PC-3 (cell line): ENCODE measurements at regions not wholly inside any gene's neighbourhood (a gene's known extent, or its start where the extent isn't known, plus 50 kb on each side); places are given as distances from the start of the nearest gene placed in this dataset.

ENCODE experiments used
- ATAC-seq: fragments of 200-7000 bp; cut with Tn5 transposase; 2 replicates; pipeline ENCODE4 v1.9.1; 2020; ENCODE audit warnings: mild to moderate bottlenecking, moderate library complexity
- BruUV-seq: library from RNA; stranded (reverse); fragments of 400-500 nt; replicated peaks from 2 replicates; lab custom pipeline; 2021; lab: Mats Ljungman, UMichigan
- CTCF ChIA-PET: fragments of 300-600 bp; sonication (Branson Sonifier 250); formaldehyde crosslinking; loops from one replicate; lab custom pipeline; 2022; ENCODE audit warnings: antibody characterized with exemption; lab: Charles Lee
- POLR2A ChIA-PET: fragments of 300-600 bp; sonication (Branson Sonifier 250); formaldehyde crosslinking; loops from one replicate; lab custom pipeline; 2022; ENCODE audit warnings: antibody characterized with exemption; ENCODE audit not compliant: unreplicated experiment; lab: Charles Lee
- DNase-seq: peaks from one replicate; pipeline ENCODE4 v3.0.0-alpha.2; 2015
- H2AFZ ChIP-seq: fragments of 300-600 bp; sonication (generic); 2 replicates; pipeline ENCODE4 v1.6.0; 2016; ENCODE audit warnings: antibody characterized with exemption, low read length
- H3F3A ChIP-seq: fragments of 300-600 bp; sonication (generic); one replicate; pipeline ENCODE4 v1.6.0; 2017; ENCODE audit warnings: antibody characterized with exemption, low read length, control low read depth, mild to moderate bottlenecking; ENCODE audit not compliant: unreplicated experiment
- H3K27ac ChIP-seq: fragments of 300-600 bp; sonication (generic); 2 replicates; pipeline ENCODE4 v1.5.1; 2016; ENCODE audit warnings: mild to moderate bottlenecking, low read length
- H3K27me3 ChIP-seq: fragments of 300-600 bp; sonication (generic); 2 replicates; pipeline ENCODE4 v1.6.1; 2016; ENCODE audit warnings: low read length, mixed read lengths
- H3K36me3 ChIP-seq: fragments of 300-600 bp; sonication (generic); 2 replicates; pipeline ENCODE4 v1.6.1; 2016; ENCODE audit warnings: low read depth, mixed run types, low read length, mixed read lengths
- H3K4me1 ChIP-seq: fragments of 300-600 bp; sonication (generic); 2 replicates; pipeline ENCODE4 v1.5.1; 2016; ENCODE audit warnings: low read length; ENCODE audit not compliant: insufficient read depth
- H3K4me2 ChIP-seq: fragments of 300-600 bp; sonication (generic); 2 replicates; pipeline ENCODE4 v1.6.0; 2016; ENCODE audit warnings: low read length
- H3K4me3 ChIP-seq: fragments of 300-600 bp; sonication (generic); 2 replicates; pipeline ENCODE4 v1.5.1; 2016; ENCODE audit warnings: mild to moderate bottlenecking, low read length, mixed read lengths
- H3K79me2 ChIP-seq: fragments of 300-600 bp; sonication (generic); 2 replicates; pipeline ENCODE4 v1.6.1; 2017; ENCODE audit warnings: low read length, mixed read lengths
- H3K9ac ChIP-seq: fragments of 300-600 bp; sonication (generic); 2 replicates; pipeline ENCODE4 v1.6.0; 2016; ENCODE audit warnings: mild to moderate bottlenecking, low read length
- H3K9me2 ChIP-seq: fragments of 300-600 bp; sonication (generic); replicated peaks from 2 replicates; pipeline ENCODE4 v1.6.1; 2016; ENCODE audit warnings: mixed run types, low read length, mixed read lengths
- H3K9me3 ChIP-seq: fragments of 300-600 bp; sonication (generic); 2 replicates; pipeline ENCODE4 v1.6.1; 2016; ENCODE audit warnings: low read length, mixed read lengths
- H4K20me1 ChIP-seq: fragments of 300-600 bp; sonication (generic); 2 replicates; pipeline ENCODE4 v1.6.1; 2016; ENCODE audit warnings: low read length, mixed read lengths
- EZH2 ChIP-seq: fragments of 300-600 bp; sonication (generic); IDR thresholded peaks from one replicate; pipeline ENCODE4 v1.6.1; 2017; ENCODE audit warnings: antibody characterized with exemption, mild to moderate bottlenecking, low read length; ENCODE audit not compliant: unreplicated experiment
- EZH2phosphoT487 ChIP-seq: fragments of 300-600 bp; sonication (generic); IDR thresholded peaks from 2 replicates; pipeline ENCODE4 v1.6.1; 2018; ENCODE audit warnings: mild to moderate bottlenecking, antibody characterized with exemption, low read length, borderline replicate concordance
- intact Hi-C: fragments of 100-400 bp; cut with micrococcal nuclease; formaldehyde crosslinking; loops from 2 replicates; pipeline ENCODE4 v1.9.0; 2023
- TF ChIP-seq, protein P1 (sequence below): fragments of 300-600 bp; sonication (generic); conservative IDR thresholded peaks from 2 replicates; pipeline ENCODE4 v1.5.1; 2017; ENCODE audit warnings: antibody characterized with exemption, low read depth, mild to moderate bottlenecking, low read length

DNA sequence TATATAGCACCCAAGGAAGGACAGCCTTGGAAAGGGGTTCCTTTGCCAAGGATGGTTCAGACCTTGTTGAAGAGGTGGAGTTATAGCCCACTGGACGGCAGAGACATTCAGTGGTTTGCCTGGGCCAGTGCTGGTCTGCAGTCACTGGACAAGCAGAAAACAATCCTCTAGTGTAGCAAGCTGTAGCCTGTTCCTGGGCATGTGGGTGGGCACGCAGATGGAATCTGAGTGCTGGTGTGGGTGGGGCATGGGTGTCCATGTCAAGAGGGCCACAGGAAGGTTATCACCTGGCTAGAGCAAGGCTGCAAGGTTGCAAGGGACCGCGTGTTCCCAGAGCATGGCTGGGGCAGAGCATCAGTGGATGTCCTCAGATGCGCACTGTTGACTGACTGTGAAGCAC lies 244.7 kb downstream of the PTPRU start:
- no peak for DNase-seq

DNA sequence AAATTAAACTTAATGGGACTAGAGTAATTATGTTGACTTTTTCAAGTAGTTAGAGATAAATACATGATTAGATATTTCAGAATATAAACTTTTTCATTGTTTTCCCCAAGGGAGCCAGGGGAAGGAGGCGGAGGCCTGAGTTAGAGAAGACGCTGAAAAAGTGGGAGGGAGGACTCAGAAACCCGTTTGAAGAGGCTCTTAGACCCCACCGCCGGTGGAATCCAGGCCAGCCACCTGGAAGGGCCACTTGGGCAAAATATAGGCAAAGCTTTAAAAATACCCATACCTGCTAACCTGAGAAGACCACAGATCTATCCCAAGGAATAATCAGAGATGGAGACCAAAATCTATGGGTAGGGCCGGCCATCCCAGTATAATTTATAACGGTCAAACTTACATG lies 242.6 kb downstream of the PTPRU start:
- ATAC-seq (no peak), DNase-seq (no peak)
- Histone ChIP-seq H3F3A (no peaks in the 10 kb centered on the region), H3K4me1 (no peaks in the 10 kb centered on the region), H3K4me3 (no peak overlapping the region), H3K27me3 (peaks cover 64% of the 10 kb centered on the region), H3K36me3 (no peaks in the 10 kb centered on the region), H3K79me2 (no peaks in the 10 kb centered on the region), H2AFZ (no peak overlapping the region), H3K9me2 (no peaks in the 10 kb centered on the region), H3K9ac (no peak overlapping the region), H3K4me2 (no peak overlapping the region), H3K27ac (no peak overlapping the region), H4K20me1 (no peaks in the 10 kb centered on the region), H3K9me3 (no peaks in the 10 kb centered on the region)
- intact Hi-C loops: no loop called here
- POLR2A ChIA-PET: no interaction called here
- CTCF ChIA-PET: no interaction called here
- no TSS peak for BruUV-seq
- TF ChIP-seq, protein P1, sequence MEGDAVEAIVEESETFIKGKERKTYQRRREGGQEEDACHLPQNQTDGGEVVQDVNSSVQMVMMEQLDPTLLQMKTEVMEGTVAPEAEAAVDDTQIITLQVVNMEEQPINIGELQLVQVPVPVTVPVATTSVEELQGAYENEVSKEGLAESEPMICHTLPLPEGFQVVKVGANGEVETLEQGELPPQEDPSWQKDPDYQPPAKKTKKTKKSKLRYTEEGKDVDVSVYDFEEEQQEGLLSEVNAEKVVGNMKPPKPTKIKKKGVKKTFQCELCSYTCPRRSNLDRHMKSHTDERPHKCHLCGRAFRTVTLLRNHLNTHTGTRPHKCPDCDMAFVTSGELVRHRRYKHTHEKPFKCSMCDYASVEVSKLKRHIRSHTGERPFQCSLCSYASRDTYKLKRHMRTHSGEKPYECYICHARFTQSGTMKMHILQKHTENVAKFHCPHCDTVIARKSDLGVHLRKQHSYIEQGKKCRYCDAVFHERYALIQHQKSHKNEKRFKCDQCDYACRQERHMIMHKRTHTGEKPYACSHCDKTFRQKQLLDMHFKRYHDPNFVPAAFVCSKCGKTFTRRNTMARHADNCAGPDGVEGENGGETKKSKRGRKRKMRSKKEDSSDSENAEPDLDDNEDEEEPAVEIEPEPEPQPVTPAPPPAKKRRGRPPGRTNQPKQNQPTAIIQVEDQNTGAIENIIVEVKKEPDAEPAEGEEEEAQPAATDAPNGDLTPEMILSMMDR: no peak
- TF ChIP-seq EZH2 (no peak), EZH2phosphoT487 (no peak)

More for the DNA sequence above, 244.7 kb downstream of the PTPRU start:
- Histone ChIP-seq H3F3A (no peaks in the 10 kb centered on the region), H4K20me1 (no peaks in the 10 kb centered on the region), H3K27ac (no peak overlapping the region), H3K9me3 (no peaks in the 10 kb centered on the region), H3K27me3 (peaks cover 42% of the 10 kb centered on the region), H3K79me2 (no peaks in the 10 kb centered on the region), H3K36me3 (no peaks in the 10 kb centered on the region), H3K9me2 (no peaks in the 10 kb centered on the region), H3K9ac (no peak overlapping the region), H3K4me2 (no peak overlapping the region), H2AFZ (no peak overlapping the region), H3K4me3 (no peak overlapping the region), H3K4me1 (no peaks in the 10 kb centered on the region)
- no TSS peak for BruUV-seq
- CTCF ChIA-PET: no interaction called here
- TF ChIP-seq, protein P1: no peak
- TF ChIP-seq EZH2 (no peak), EZH2phosphoT487 (no peak)
- ATAC-seq: no peak
- intact Hi-C loops: no loop called here
- POLR2A ChIA-PET: no interaction called here

DNA sequence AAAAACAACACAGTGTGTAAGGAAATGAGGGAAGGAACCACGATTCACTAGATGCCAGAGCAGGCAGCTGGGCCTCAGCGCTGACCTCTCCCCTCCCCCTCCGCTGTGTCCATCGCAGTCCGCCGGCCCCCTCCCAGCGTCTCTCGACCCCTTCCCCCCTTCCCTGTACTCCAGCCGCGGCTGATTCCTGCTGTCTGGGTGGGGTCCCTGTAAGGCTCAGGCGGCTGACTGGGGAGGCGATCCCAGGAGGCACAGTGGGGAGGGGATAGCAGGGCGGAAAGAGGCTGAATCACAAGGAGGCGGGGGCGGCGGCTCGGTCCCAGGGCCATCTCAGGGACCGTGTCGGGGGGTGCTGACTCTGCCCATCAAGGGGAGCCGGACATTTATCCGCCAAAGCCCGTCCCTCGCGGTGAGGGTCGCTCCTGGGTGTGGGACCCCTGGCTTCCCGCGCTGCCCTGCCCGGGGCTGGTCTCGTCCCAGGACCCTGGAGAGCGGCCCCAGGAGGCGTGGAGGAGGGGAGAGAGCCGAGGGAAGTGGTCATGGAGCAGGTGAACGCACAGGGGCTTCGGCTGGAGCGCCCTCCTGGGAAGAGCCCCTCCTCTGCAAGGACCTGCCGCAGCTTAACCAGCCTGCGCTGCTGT lies 241.9 kb downstream of the PTPRU start:
- no TSS peak for BruUV-seq
- no peaks in the 10 kb centered on the region for H3K79me2 ChIP-seq
- H3K4me2 ChIP-seq: no peak overlapping the region
- POLR2A ChIA-PET: no interaction called here
- no peak overlapping the region for H3K27ac ChIP-seq
- H3K4me3 ChIP-seq: no peak overlapping the region
- intact Hi-C loops: no loop called here
- no peaks in the 10 kb centered on the region for H3F3A ChIP-seq
- DNase-seq (no peak), ATAC-seq (no peak)
- H2AFZ ChIP-seq: no peak overlapping the region
- TF ChIP-seq EZH2 (no peak), EZH2phosphoT487 (no peak)
- TF ChIP-seq, protein P1: no peak
- CTCF ChIA-PET: no interaction called here
- no peak overlapping the region for H3K9ac ChIP-seq
- H4K20me1 ChIP-seq: no peaks in the 10 kb centered on the region
- H3K4me1 ChIP-seq: no peaks in the 10 kb centered on the region
- H3K36me3 ChIP-seq: no peaks in the 10 kb centered on the region
- H3K9me2 ChIP-seq: no peaks in the 10 kb centered on the region
- no peaks in the 10 kb centered on the region for H3K9me3 ChIP-seq
- H3K27me3 ChIP-seq: peaks cover 70% of the 10 kb centered on the region
